ENCODE measurements at regions not wholly inside any gene's neighbourhood (a gene's known extent, or its start where the extent isn't known, plus 50 kb on each side); places are given as distances from the start of the nearest gene placed in this dataset.

DNA sequence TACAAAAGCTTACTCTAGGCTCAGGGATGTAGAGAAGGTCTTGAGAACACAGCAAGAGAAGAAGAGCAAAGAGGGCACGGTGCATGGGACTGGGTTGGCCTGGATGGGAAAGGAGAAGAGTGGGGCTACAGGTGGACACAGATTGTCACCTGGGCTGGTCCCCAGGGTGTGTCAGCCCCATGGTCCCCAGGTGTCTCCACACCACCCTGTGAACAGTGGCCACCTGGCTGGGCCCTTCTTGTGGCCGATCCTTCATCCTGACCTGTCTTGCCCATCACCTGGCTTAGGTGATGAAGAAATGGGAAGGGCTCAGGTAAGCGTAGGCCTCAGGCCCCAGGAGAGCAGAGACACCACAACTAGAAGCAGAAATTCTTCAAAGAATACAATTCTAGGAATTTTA is 188.9 kb downstream of the TENT4A start:
- H3K9ac ChIP-seq (ENCODE audit: low read depth, low read length), result no peak overlapping the region
- in situ Hi-C loops (cut with MboI; ENCODE audit: low sequenced_read_pairs), result no loop called here
- no peaks in the 10 kb centered on the region for H3K9me1 ChIP-seq (ENCODE audit: insufficient read depth, low read length)
- POLR2A ChIA-PET (ENCODE audit: unreplicated experiment), result no interaction called here
- CTCF ChIA-PET, result no interaction called here
- H4K91ac ChIP-seq (ENCODE audit: insufficient read depth, low read depth, low read length), result no peak overlapping the region
- H2AFZ ChIP-seq (replicated peaks; ENCODE audit: low read length, poor library complexity), result no peak overlapping the region
- H2BK15ac ChIP-seq (ENCODE audit: low read depth, low read length), result no peak overlapping the region
- no peak overlapping the region for H3K4ac ChIP-seq (ENCODE audit: low read depth, low read length)
- no peaks in the 10 kb centered on the region for H3K4me1 ChIP-seq (ENCODE audit: control insufficient read depth, insufficient read depth, low read length)
- H3K4me2 ChIP-seq (ENCODE audit: low read depth, low read length), result no peak overlapping the region
- H3K56ac ChIP-seq (ENCODE audit: extremely low read depth, insufficient read depth, low read length), result no peak overlapping the region
- no peak overlapping the region for H2AK5ac ChIP-seq (ENCODE audit: low read depth, low read length)
- no peaks in the 10 kb centered on the region for H3K27me3 ChIP-seq (ENCODE audit: control insufficient read depth, insufficient read depth, low read length)
- H2BK5ac ChIP-seq (ENCODE audit: low read depth, low read length, poor library complexity, severe bottlenecking), result no peak overlapping the region
- BruUV-seq (replicated peaks), result no TSS peak
- no peak overlapping the region for H2AK9ac ChIP-seq (replicated peaks; ENCODE audit: low read depth, low read length, poor library complexity)
- no peaks in the 10 kb centered on the region for H3K79me1 ChIP-seq (ENCODE audit: low read depth in 1 of 2, low read length in 2 of 2)
- no peak overlapping the region for H2BK120ac ChIP-seq (ENCODE audit: low read depth, low read length)
- no peak for ATAC-seq (ENCODE audit: low read depth)
- intact Hi-C loops (cut with micrococcal nuclease), result no loop called here
- TF ChIP-seq, protein P1, sequence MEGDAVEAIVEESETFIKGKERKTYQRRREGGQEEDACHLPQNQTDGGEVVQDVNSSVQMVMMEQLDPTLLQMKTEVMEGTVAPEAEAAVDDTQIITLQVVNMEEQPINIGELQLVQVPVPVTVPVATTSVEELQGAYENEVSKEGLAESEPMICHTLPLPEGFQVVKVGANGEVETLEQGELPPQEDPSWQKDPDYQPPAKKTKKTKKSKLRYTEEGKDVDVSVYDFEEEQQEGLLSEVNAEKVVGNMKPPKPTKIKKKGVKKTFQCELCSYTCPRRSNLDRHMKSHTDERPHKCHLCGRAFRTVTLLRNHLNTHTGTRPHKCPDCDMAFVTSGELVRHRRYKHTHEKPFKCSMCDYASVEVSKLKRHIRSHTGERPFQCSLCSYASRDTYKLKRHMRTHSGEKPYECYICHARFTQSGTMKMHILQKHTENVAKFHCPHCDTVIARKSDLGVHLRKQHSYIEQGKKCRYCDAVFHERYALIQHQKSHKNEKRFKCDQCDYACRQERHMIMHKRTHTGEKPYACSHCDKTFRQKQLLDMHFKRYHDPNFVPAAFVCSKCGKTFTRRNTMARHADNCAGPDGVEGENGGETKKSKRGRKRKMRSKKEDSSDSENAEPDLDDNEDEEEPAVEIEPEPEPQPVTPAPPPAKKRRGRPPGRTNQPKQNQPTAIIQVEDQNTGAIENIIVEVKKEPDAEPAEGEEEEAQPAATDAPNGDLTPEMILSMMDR (conservative IDR thresholded peaks at IDR 0.05; ENCODE audit: low read depth, low read length), result no peak
- no peak for TF ChIP-seq CEBPB (IDR thresholded peaks at IDR 0.05; ENCODE audit: low read depth, low read length)
- no peak for TF ChIP-seq BHLHE40 (IDR thresholded peaks at IDR 0.05; ENCODE audit: low read depth, low read length)
- no peak for TF ChIP-seq NFE2L2 (IDR thresholded peaks at IDR 0.05; ENCODE audit: low read depth, low read length)
- TF ChIP-seq MAZ (IDR thresholded peaks at IDR 0.05; ENCODE audit: borderline replicate concordance, low read depth, low read length), result no peak
- no peak overlapping the region for H2BK20ac ChIP-seq (ENCODE audit: low read depth, low read length)
- DNase-seq, result no peak
- peaks cover 33% of the 10 kb centered on the region for H3K9me3 ChIP-seq (ENCODE audit: control insufficient read depth, insufficient read depth, low read length)
- no peaks in the 10 kb centered on the region for H4K20me1 ChIP-seq (ENCODE audit: insufficient read depth, low read length)
- H3K23ac ChIP-seq (ENCODE audit: low read depth, low read length), result no peak overlapping the region
- H3K4me3 ChIP-seq (ENCODE audit: insufficient read depth, low read depth, low read length), result no peak overlapping the region
- WGBS, 2 experiments (ENCODE audit: extremely low coverage in 2 of 2, insufficient read length in 1 of 2), result no CpG with 5 or more reads among the region's 3 CpGs
- no peak overlapping the region for H4K5ac ChIP-seq (ENCODE audit: low read depth, low read length)
- no peak overlapping the region for H3K27ac ChIP-seq (ENCODE audit: insufficient read depth, low read length)
- dilution Hi-C loops (cut with HindIII; ENCODE audit: low sequenced_read_pairs, unreplicated experiment), result no loop called here
- H3K36me3 ChIP-seq (ENCODE audit: control insufficient read depth, insufficient read depth, low read length), result no peaks in the 10 kb centered on the region
- H3K14ac ChIP-seq (replicated peaks; ENCODE audit: low read depth, low read length), result no peak overlapping the region
- H4K8ac ChIP-seq (ENCODE audit: low read depth in 2 of 2, low read length in 2 of 2), result no peak overlapping the region
- no peak overlapping the region for H3K18ac ChIP-seq (ENCODE audit: low read depth, low read length)

All from IMR-90 (cell line).